ENCODE measurements at regions not wholly inside any gene's neighbourhood (a gene's known extent, or its start where the extent isn't known, plus 50 kb on each side); places are given as distances from the start of the nearest gene placed in this dataset.

DNA sequence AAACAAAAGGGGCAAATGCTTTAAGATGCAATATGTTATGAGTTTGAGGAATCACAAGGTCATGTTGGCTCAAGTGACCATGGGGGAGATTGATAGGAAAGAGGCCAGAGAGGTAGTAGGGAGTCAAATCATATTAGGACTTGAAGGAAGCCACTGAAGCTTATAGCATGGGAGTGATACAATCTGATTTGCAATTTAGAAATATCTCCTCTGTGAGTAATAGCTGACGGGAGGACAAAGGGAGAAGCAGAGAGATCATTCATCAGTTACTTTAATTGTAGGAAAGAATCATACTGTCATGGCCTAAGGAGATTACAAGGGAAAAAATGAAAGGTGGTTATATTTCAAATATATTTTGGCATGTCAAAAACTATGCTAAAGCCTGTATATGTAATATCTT, 793.6 kb upstream of the RAG2 start:
- peaks cover 22 to 31% (median 24%) of the 10 kb centered on the region in 3 donors for H3K9me3 Mint-ChIP-seq

DNA sequence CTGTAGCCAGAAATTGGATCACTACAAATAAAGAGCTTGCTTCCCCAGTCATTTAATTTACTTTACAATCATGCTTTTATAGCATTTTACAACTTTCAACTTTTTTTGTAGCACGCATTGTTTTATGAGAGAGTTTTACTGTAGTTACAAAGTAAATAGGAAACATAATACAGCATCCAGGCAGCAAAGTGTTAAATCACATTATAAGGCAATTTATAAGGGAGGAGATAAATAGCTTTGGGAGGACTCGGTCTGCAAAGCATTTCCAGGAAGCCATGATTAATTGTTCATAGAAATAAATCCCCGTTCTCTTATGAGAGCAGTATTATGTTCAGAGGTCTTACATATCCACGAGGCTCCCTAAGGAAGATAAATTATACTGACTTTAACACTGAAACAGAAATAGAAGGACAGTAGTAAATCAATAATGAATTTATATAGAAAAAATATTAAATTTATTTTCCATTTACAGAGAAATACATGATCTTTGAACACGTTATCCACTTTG, 792.6 kb upstream of the RAG2 start:
- no peak overlapping the region for H3K27ac ChIP-seq (ENCODE audit: low read length)
- no peaks in the 10 kb centered on the region for H3K4me1 Mint-ChIP-seq
- no peaks in the 10 kb centered on the region for H3K9me3 ChIP-seq
- no peak overlapping the region for H3K27ac Mint-ChIP-seq
- no CpG with 5 or more reads among the region's 5 CpGs for WGBS (ENCODE audit: insufficient coverage)
- ChIA-PET CTCF (no interaction called here), POLR2A (no interaction called here)
- H3K9me3 Mint-ChIP-seq = peaks cover 16 to 28% (median 20%) of the 10 kb centered on the region in 3 donors
- no peaks in the 10 kb centered on the region for H3K4me1 ChIP-seq (ENCODE audit: control insufficient read depth in 1 of 2, extremely low read depth in 1 of 2, insufficient read depth in 2 of 2, low read length in 2 of 2)
- no peaks in the 10 kb centered on the region for H3K36me3 ChIP-seq (ENCODE audit: control insufficient read depth in 2 of 2, extremely low read depth in 1 of 2, insufficient read depth in 1 of 2, low read length in 1 of 2)
- ATAC-seq (replicated peaks in 1 of 4) = no peak
- H3K27me3 ChIP-seq (replicated peaks in 1 of 2; ENCODE audit: control insufficient read depth in 2 of 2, extremely low read depth in 1 of 2, insufficient read depth in 2 of 2, low read length in 1 of 2) = no peaks in the 10 kb centered on the region
- no peaks in the 10 kb centered on the region for H3K27me3 Mint-ChIP-seq
- DNase-seq = no peak
- no peaks in the 10 kb centered on the region for H3K36me3 Mint-ChIP-seq
- no peak overlapping the region for H3K4me3 ChIP-seq (ENCODE audit: control insufficient read depth in 1 of 2, extremely low read depth in 1 of 2, low read length in 1 of 2)
- no peak overlapping the region for H3K4me3 Mint-ChIP-seq

More for the DNA sequence above, 793.6 kb upstream of the RAG2 start:
- H3K4me1 ChIP-seq (ENCODE audit: control insufficient read depth in 1 of 2, extremely low read depth in 1 of 2, insufficient read depth in 2 of 2, low read length in 2 of 2) = no peaks in the 10 kb centered on the region
- Mint-ChIP-seq H3K27ac (no peak overlapping the region), H3K4me3 (no peak overlapping the region), H3K27me3 (no peaks in the 10 kb centered on the region), H3K36me3 (no peaks in the 10 kb centered on the region), H3K4me1 (no peaks in the 10 kb centered on the region)
- H3K36me3 ChIP-seq (ENCODE audit: control insufficient read depth in 2 of 2, extremely low read depth in 1 of 2, insufficient read depth in 1 of 2, low read length in 1 of 2) = no peaks in the 10 kb centered on the region
- POLR2A ChIA-PET = no interaction called here
- CTCF ChIA-PET = no interaction called here
- ATAC-seq (replicated peaks in 1 of 4) = no peak
- no peaks in the 10 kb centered on the region for H3K27me3 ChIP-seq (replicated peaks in 1 of 2; ENCODE audit: control insufficient read depth in 2 of 2, extremely low read depth in 1 of 2, insufficient read depth in 2 of 2, low read length in 1 of 2)
- no peak overlapping the region for H3K27ac ChIP-seq (ENCODE audit: low read length)
- DNase-seq = no peak
- H3K9me3 ChIP-seq = peaks cover under 1% of the 10 kb centered on the region
- no CpG with 5 or more reads among the region's 1 CpG for WGBS (ENCODE audit: insufficient coverage)
- no peak overlapping the region for H3K4me3 ChIP-seq (ENCODE audit: control insufficient read depth in 1 of 2, extremely low read depth in 1 of 2, low read length in 1 of 2)

DNA sequence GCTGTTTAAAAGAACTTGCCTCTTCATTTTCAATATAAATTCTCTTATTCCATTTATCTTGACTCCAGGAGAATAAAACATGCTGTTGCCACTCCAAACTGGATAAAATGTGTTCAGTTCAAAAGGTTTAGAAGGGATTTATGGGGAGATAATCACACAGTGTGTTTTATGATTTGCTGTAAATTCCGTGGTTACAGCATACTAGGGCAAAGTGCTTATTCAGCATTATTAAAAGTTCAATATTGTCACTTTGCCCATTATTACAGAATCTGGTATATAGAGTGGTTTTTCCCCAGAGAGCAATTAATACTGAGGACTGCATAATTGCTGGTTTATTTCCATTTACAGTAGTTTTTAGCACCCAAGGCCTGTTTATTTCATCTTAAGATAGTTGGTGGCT, 780.9 kb upstream of the RAG2 start:
- ATAC-seq (replicated peaks in 1 of 4) (no peak), DNase-seq (no peak)
- H3K9me3 ChIP-seq = no peaks in the 10 kb centered on the region
- Mint-ChIP-seq H3K4me3 (no peak overlapping the region), H3K27ac (no peak overlapping the region), H3K27me3 (no peaks in the 10 kb centered on the region), H3K36me3 (no peaks in the 10 kb centered on the region), H3K4me1 (no peaks in the 10 kb centered on the region), H3K9me3 (peaks cover 18 to 35% (median 23%) of the 10 kb centered on the region in 3 donors)
- no peaks in the 10 kb centered on the region for H3K27me3 ChIP-seq (replicated peaks in 1 of 2; ENCODE audit: control insufficient read depth in 2 of 2, extremely low read depth in 1 of 2, insufficient read depth in 2 of 2, low read length in 1 of 2)
- WGBS (ENCODE audit: insufficient coverage) = no CpG with 5 or more reads among the region's 1 CpG
- H3K36me3 ChIP-seq (ENCODE audit: control insufficient read depth in 2 of 2, extremely low read depth in 1 of 2, insufficient read depth in 1 of 2, low read length in 1 of 2) = no peaks in the 10 kb centered on the region
- ChIA-PET POLR2A (interaction anchor here in 1 of 2 donors (0.7 kb wide), 1 partner anchor 17 kb away, joined by 3 read pairs; no protein-coding TSS in a partner anchor), CTCF (no interaction called here)
- no peak overlapping the region for H3K4me3 ChIP-seq (ENCODE audit: control insufficient read depth in 1 of 2, extremely low read depth in 1 of 2, low read length in 1 of 2)
- H3K4me1 ChIP-seq (ENCODE audit: control insufficient read depth in 1 of 2, extremely low read depth in 1 of 2, insufficient read depth in 2 of 2, low read length in 2 of 2) = no peaks in the 10 kb centered on the region
- H3K27ac ChIP-seq (ENCODE audit: low read length) = no peak overlapping the region

DNA sequence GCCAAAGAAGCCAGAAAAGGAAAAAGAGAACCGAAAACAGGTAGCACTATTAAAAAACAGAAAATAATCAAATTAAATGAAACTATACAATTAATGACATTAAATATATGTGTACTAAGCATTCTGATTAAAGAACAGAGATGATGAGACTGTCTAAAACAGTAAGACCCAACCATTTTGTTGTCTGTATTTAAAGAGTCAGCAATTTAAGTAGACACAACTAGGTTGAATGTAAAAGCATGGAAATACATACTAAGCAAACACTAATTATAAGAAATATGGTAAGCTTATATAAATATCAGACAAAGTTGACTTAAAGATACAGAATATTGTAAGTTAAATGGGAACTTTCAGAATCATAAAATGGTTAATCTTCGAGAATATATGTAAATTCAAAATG, 774.6 kb upstream of the RAG2 start:
- Mint-ChIP-seq H3K4me1 (no peaks in the 10 kb centered on the region), H3K27me3 (no peaks in the 10 kb centered on the region), H3K36me3 (no peaks in the 10 kb centered on the region), H3K27ac (no peak overlapping the region), H3K9me3 (peaks cover 11 to 43% (median 12%) of the 10 kb centered on the region in 3 donors), H3K4me3 (no peak overlapping the region)
- ATAC-seq (replicated peaks in 1 of 4) = no peak
- Histone ChIP-seq H3K4me3 (ENCODE audit: control insufficient read depth in 1 of 2, extremely low read depth in 1 of 2, low read length in 1 of 2) (no peak overlapping the region), H3K9me3 (no peaks in the 10 kb centered on the region), H3K27ac (ENCODE audit: low read length) (no peak overlapping the region), H3K27me3 (replicated peaks in 1 of 2; ENCODE audit: control insufficient read depth in 2 of 2, extremely low read depth in 1 of 2, insufficient read depth in 2 of 2, low read length in 1 of 2) (no peaks in the 10 kb centered on the region), H3K4me1 (ENCODE audit: control insufficient read depth in 1 of 2, extremely low read depth in 1 of 2, insufficient read depth in 2 of 2, low read length in 2 of 2) (no peaks in the 10 kb centered on the region), H3K36me3 (ENCODE audit: control insufficient read depth in 2 of 2, extremely low read depth in 1 of 2, insufficient read depth in 1 of 2, low read length in 1 of 2) (no peaks in the 10 kb centered on the region)
- CTCF ChIA-PET = no interaction called here
- POLR2A ChIA-PET = no interaction called here
- no CpG with 5 or more reads among the region's 2 CpGs for WGBS (ENCODE audit: insufficient coverage)
- DNase-seq = no peak

DNA sequence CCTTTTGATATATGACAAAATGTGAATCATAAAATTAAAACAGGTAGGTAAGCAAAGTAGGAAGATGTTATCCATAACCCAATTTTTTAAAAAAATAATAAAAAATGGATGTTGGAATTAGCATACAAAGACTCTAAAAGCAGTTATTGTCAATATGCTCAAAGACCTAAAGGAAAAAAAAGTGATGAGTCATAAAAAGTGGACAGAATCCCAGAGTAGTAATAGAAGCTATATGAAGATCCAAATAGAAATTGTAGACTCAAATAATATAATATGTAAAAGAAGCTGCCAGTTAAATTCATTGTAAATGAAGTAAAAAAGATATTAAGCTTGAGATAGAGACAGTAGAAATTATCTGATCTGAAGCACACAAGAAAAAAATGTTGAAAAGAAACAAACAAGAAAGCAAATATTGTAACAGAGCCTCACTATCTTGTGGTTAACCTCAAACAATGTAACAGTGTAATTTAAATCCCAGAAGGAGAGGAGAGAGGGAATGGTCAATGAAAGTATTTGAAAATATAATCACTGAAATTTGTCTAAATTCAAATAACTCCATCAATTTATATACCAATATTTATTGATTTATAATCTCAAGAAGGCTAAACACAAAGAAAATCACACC, 773.4 kb upstream of the RAG2 start:
- no peak for DNase-seq
- no peaks in the 10 kb centered on the region for H3K27me3 Mint-ChIP-seq
- no peaks in the 10 kb centered on the region for H3K27me3 ChIP-seq (replicated peaks in 1 of 2; ENCODE audit: control insufficient read depth in 2 of 2, extremely low read depth in 1 of 2, insufficient read depth in 2 of 2, low read length in 1 of 2)
- POLR2A ChIA-PET = no interaction called here
- H3K4me3 ChIP-seq (ENCODE audit: control insufficient read depth in 1 of 2, extremely low read depth in 1 of 2, low read length in 1 of 2) = no peak overlapping the region
- H3K27ac ChIP-seq (ENCODE audit: low read length) = no peak overlapping the region
- CTCF ChIA-PET = no interaction called here
- H3K4me1 Mint-ChIP-seq = no peaks in the 10 kb centered on the region
- H3K9me3 ChIP-seq = no peaks in the 10 kb centered on the region
- no peaks in the 10 kb centered on the region for H3K36me3 Mint-ChIP-seq
- no peaks in the 10 kb centered on the region for H3K36me3 ChIP-seq (ENCODE audit: control insufficient read depth in 2 of 2, extremely low read depth in 1 of 2, insufficient read depth in 1 of 2, low read length in 1 of 2)
- H3K27ac Mint-ChIP-seq = no peak overlapping the region
- H3K4me3 Mint-ChIP-seq = no peak overlapping the region
- no peaks in the 10 kb centered on the region for H3K4me1 ChIP-seq (ENCODE audit: control insufficient read depth in 1 of 2, extremely low read depth in 1 of 2, insufficient read depth in 2 of 2, low read length in 2 of 2)
- peaks cover 6 to 44% (median 16%) of the 10 kb centered on the region in 3 donors for H3K9me3 Mint-ChIP-seq
- ATAC-seq (replicated peaks in 1 of 4) = no peak

DNA sequence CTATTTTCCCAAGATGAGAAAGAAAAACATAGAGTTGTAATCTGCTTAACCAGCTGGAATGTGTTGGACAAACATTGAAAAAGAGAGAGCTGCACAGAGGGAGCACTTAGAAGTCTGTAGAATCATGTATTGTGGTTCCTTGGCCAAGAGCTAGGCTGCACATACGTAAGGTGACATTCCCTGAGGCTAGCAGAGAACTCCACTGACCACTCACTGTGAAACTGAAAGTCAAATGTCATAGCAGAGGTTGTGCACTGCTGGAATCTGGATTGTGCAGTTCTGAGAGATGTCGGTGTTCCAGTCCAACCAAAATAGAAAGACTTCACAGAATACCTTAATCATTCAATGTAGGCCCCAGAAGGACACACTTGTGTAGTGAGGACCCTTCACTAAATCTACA, 772.8 kb upstream of the RAG2 start:
- Histone ChIP-seq H3K4me3 (ENCODE audit: control insufficient read depth in 1 of 2, extremely low read depth in 1 of 2, low read length in 1 of 2) (no peak overlapping the region), H3K27ac (ENCODE audit: low read length) (no peak overlapping the region), H3K27me3 (replicated peaks in 1 of 2; ENCODE audit: control insufficient read depth in 2 of 2, extremely low read depth in 1 of 2, insufficient read depth in 2 of 2, low read length in 1 of 2) (no peaks in the 10 kb centered on the region), H3K9me3 (no peaks in the 10 kb centered on the region), H3K36me3 (ENCODE audit: control insufficient read depth in 2 of 2, extremely low read depth in 1 of 2, insufficient read depth in 1 of 2, low read length in 1 of 2) (no peaks in the 10 kb centered on the region), H3K4me1 (ENCODE audit: control insufficient read depth in 1 of 2, extremely low read depth in 1 of 2, insufficient read depth in 2 of 2, low read length in 2 of 2) (no peaks in the 10 kb centered on the region)
- no peaks in the 10 kb centered on the region for H3K27me3 Mint-ChIP-seq
- H3K27ac Mint-ChIP-seq = no peak overlapping the region
- no peak overlapping the region for H3K4me3 Mint-ChIP-seq
- H3K9me3 Mint-ChIP-seq = peaks cover 7 to 43% (median 19%) of the 10 kb centered on the region in 3 donors
- ChIA-PET POLR2A (no interaction called here), CTCF (no interaction called here)
- 67% methylated on average over 1 of the region's 2 CpGs for WGBS (ENCODE audit: insufficient coverage)
- no peaks in the 10 kb centered on the region for H3K4me1 Mint-ChIP-seq
- H3K36me3 Mint-ChIP-seq = no peaks in the 10 kb centered on the region
- ATAC-seq (replicated peaks in 1 of 4) (no peak), DNase-seq (no peak)

Measured in T-cell (primary cell).